ENCODE measurements at regions not wholly inside any gene's neighbourhood (a gene's known extent, or its start where the extent isn't known, plus 50 kb on each side); places are given as distances from the start of the nearest gene placed in this dataset.

DNA sequence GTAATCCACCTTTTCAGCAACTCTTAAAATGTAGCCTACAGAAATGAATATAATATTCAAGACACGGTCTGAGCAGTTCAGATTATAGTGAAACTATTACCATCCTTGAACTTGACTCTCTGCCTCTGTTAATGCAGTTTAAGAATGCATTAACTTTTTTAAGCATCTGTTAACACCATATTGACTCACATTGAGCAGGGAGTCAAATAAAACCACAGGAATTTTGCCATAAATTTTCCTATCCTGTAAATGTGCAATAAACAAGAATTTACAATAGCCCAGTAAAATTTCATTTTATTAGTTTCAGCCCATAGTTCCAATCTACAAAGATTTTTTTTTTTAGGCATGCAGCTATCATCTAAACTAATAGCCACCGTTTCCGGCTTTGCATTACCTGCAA, 239.2 kb upstream of the DEFB112 start:
- TF ChIP-seq, protein P1, sequence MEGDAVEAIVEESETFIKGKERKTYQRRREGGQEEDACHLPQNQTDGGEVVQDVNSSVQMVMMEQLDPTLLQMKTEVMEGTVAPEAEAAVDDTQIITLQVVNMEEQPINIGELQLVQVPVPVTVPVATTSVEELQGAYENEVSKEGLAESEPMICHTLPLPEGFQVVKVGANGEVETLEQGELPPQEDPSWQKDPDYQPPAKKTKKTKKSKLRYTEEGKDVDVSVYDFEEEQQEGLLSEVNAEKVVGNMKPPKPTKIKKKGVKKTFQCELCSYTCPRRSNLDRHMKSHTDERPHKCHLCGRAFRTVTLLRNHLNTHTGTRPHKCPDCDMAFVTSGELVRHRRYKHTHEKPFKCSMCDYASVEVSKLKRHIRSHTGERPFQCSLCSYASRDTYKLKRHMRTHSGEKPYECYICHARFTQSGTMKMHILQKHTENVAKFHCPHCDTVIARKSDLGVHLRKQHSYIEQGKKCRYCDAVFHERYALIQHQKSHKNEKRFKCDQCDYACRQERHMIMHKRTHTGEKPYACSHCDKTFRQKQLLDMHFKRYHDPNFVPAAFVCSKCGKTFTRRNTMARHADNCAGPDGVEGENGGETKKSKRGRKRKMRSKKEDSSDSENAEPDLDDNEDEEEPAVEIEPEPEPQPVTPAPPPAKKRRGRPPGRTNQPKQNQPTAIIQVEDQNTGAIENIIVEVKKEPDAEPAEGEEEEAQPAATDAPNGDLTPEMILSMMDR (IDR thresholded peaks at IDR 0.05) = no peak
- TF ChIP-seq EZH2 (IDR thresholded peaks at IDR 0.05) (no peak), EZH2phosphoT487 (IDR thresholded peaks at IDR 0.05) (no peak)

Data from neural progenitor cell (in vitro differentiated cells).